CD4-positive, alpha-beta T cell (primary cell): ENCODE measurements at regions not wholly inside any gene's neighbourhood (a gene's known extent, or its start where the extent isn't known, plus 50 kb on each side); places are given as distances from the start of the nearest gene placed in this dataset.

Source experiments
- ATAC-seq: fragments of 200-7000 bp; cut with Tn5 transposase; one replicate; pipeline ENCODE4 v1.10.0; 2022; ENCODE audit warnings: mild to moderate bottlenecking; ENCODE audit not compliant: poor library complexity
- CTCF ChIA-PET: fragments of 350-600 bp; sonication (Branson Sonifier 250); formaldehyde crosslinking; loops from one replicate; lab custom pipeline; 2021; ENCODE audit warnings: antibody characterized with exemption, inconsistent platforms; lab: Charles Lee
- POLR2A ChIA-PET: fragments of 350-600 bp; sonication (Branson Sonifier 250); formaldehyde crosslinking; loops from one replicate; lab custom pipeline; 2021; ENCODE audit warnings: antibody characterized with exemption, inconsistent platforms; lab: Charles Lee
- DNase-seq, 14 experiments: peaks; one replicate each; pipeline ENCODE4 v3.0.0-alpha.2; 2013 to 2020; ENCODE audit warnings: mixed read lengths in 2 of 14
- H3K27ac ChIP-seq, 2 donors: one replicate each; pipeline versions ENCODE4 v1.5.1 to v1.7.0; 2013; ENCODE audit warnings: low read length in 2 of 2, low read depth in 1 of 2, mild to moderate bottlenecking in 1 of 2
- H3K27me3 ChIP-seq, 2 experiments: 1 replicate in 1 of 2; 2 replicates in 1 of 2; pipeline versions ENCODE4 v1.6.1 to v1.7.0; 2013; ENCODE audit warnings: low read length in 2 of 2, control low read depth in 1 of 2, mild to moderate bottlenecking in 1 of 2, moderate library complexity in 1 of 2; ENCODE audit not compliant: insufficient read depth in 2 of 2, control insufficient read depth in 1 of 2
- H3K36me3 ChIP-seq: one replicate; pipeline ENCODE4 v1.6.1; 2013; ENCODE audit warnings: low read length, control low read depth; ENCODE audit not compliant: insufficient read depth
- H3K4me1 ChIP-seq: one replicate; pipeline ENCODE4 v1.6.1; 2013; ENCODE audit warnings: low read length, control low read depth; ENCODE audit not compliant: insufficient read depth
- H3K4me3 ChIP-seq: one replicate; pipeline ENCODE4 v1.5.1; 2013; ENCODE audit warnings: mild to moderate bottlenecking, low read length, moderate library complexity
- H3K9me3 ChIP-seq, 2 experiments: 1 replicate in 1 of 2; 2 replicates in 1 of 2; pipeline versions ENCODE4 v1.6.1 to v1.7.0; 2013; ENCODE audit warnings: low read length in 2 of 2, mild to moderate bottlenecking in 2 of 2, control low read depth in 1 of 2, moderate library complexity in 1 of 2; ENCODE audit not compliant: control insufficient read depth in 1 of 2, insufficient read depth in 1 of 2
- H3K27ac Mint-ChIP-seq: one replicate; pipeline ENCODE4 v1.8.0; 2020; ENCODE audit warnings: mixed read lengths
- H3K27me3 Mint-ChIP-seq: one replicate; pipeline ENCODE4 v1.8.0; 2021; ENCODE audit warnings: mixed read lengths
- H3K36me3 Mint-ChIP-seq: one replicate; pipeline ENCODE4 v1.8.0; 2021; ENCODE audit warnings: low read depth, mixed read lengths
- H3K4me1 Mint-ChIP-seq: one replicate; pipeline ENCODE4 v1.8.0; 2021; ENCODE audit warnings: low read depth, mixed read lengths
- H3K4me3 Mint-ChIP-seq: one replicate; pipeline ENCODE4 v1.8.0; 2020; ENCODE audit warnings: mild to moderate bottlenecking, mixed read lengths
- H3K9me3 Mint-ChIP-seq: one replicate; pipeline ENCODE4 v1.8.0; 2020; ENCODE audit warnings: mixed read lengths
- intact Hi-C, 2 experiments: fragments of 100-400 bp; cut with DNase I in 1 of 2; cut with micrococcal nuclease in 1 of 2; formaldehyde crosslinking; loops; one replicate each; pipeline versions ENCODE4 v1.15.1 to v1.9.0; 2023 to 2025; cut with DNase I, micrococcal nuclease
- TF ChIP-seq, protein P1 (sequence below): fragments of 200-600 bp; IDR thresholded peaks from one replicate; pipeline ENCODE4 v1.8.0; 2022; ENCODE audit warnings: antibody characterized with exemption, mild to moderate bottlenecking

DNA sequence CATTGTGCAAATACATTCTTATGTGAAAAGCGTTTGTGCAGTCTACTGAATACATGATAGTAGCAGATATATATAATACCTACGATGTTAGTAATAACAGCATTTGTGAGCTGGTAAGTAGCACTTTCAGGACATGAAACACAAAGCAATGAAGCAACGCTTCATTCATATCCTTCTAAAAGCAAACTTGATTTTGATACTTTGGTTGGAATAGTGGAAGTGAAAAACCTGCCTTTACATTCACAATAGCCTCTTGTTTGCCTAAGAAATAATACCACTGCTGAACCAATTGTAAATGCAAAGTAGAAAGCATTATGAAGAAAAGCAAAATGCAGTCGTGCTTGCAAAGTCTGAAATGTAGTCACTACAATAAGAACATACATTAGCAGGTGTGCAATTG lies 926.3 kb downstream of the FSTL5 start:
- no peak overlapping the region for H3K4me3 Mint-ChIP-seq
- Histone ChIP-seq H3K4me3 (no peak overlapping the region), H3K9me3 (no peaks in the 10 kb centered on the region), H3K4me1 (no peaks in the 10 kb centered on the region), H3K27me3 (no peaks in the 10 kb centered on the region), H3K27ac (no peak overlapping the region), H3K36me3 (no peaks in the 10 kb centered on the region)
- no peaks in the 10 kb centered on the region for H3K4me1 Mint-ChIP-seq
- no peak for DNase-seq
- CTCF ChIA-PET = no interaction called here
- H3K9me3 Mint-ChIP-seq = peaks cover 7% of the 10 kb centered on the region
- H3K27ac Mint-ChIP-seq = no peak overlapping the region
- no peaks in the 10 kb centered on the region for H3K27me3 Mint-ChIP-seq
- intact Hi-C loops = no loop called here
- no peak for ATAC-seq
- no peaks in the 10 kb centered on the region for H3K36me3 Mint-ChIP-seq
- POLR2A ChIA-PET = no interaction called here
- TF ChIP-seq, protein P1, sequence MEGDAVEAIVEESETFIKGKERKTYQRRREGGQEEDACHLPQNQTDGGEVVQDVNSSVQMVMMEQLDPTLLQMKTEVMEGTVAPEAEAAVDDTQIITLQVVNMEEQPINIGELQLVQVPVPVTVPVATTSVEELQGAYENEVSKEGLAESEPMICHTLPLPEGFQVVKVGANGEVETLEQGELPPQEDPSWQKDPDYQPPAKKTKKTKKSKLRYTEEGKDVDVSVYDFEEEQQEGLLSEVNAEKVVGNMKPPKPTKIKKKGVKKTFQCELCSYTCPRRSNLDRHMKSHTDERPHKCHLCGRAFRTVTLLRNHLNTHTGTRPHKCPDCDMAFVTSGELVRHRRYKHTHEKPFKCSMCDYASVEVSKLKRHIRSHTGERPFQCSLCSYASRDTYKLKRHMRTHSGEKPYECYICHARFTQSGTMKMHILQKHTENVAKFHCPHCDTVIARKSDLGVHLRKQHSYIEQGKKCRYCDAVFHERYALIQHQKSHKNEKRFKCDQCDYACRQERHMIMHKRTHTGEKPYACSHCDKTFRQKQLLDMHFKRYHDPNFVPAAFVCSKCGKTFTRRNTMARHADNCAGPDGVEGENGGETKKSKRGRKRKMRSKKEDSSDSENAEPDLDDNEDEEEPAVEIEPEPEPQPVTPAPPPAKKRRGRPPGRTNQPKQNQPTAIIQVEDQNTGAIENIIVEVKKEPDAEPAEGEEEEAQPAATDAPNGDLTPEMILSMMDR = no peak

DNA sequence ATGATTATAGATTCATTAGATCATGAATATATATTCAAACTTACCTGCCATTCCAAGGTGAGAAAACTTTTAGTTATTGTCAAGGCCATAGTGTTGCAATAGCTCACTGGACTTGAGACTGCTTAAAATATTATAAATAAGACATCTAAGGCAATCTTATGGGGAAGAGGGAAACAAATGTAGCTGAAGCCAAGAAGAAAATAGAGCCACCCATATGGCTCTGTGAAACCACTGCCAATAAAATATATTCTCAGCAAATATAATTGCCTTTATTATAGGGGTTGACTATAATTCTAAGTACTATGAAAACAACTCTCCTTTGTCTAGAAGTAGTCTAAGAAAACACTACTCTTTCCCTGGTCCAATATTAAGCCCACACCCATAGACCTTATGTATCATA lies 938.5 kb downstream of the FSTL5 start:
- POLR2A ChIA-PET = no interaction called here
- TF ChIP-seq, protein P1 = no peak
- no peak overlapping the region for H3K27ac Mint-ChIP-seq
- intact Hi-C loops = no loop called here
- Histone ChIP-seq H3K27me3 (no peaks in the 10 kb centered on the region), H3K9me3 (peaks cover 3 to 12% of the 10 kb centered on the region in 2 experiments), H3K4me1 (no peaks in the 10 kb centered on the region), H3K4me3 (no peak overlapping the region), H3K36me3 (no peaks in the 10 kb centered on the region), H3K27ac (no peak overlapping the region)
- CTCF ChIA-PET = no interaction called here
- H3K4me3 Mint-ChIP-seq = no peak overlapping the region
- ATAC-seq (no peak), DNase-seq (no peak)
- no peaks in the 10 kb centered on the region for H3K36me3 Mint-ChIP-seq
- no peaks in the 10 kb centered on the region for H3K27me3 Mint-ChIP-seq
- H3K4me1 Mint-ChIP-seq = no peaks in the 10 kb centered on the region
- peaks cover 13% of the 10 kb centered on the region for H3K9me3 Mint-ChIP-seq

DNA sequence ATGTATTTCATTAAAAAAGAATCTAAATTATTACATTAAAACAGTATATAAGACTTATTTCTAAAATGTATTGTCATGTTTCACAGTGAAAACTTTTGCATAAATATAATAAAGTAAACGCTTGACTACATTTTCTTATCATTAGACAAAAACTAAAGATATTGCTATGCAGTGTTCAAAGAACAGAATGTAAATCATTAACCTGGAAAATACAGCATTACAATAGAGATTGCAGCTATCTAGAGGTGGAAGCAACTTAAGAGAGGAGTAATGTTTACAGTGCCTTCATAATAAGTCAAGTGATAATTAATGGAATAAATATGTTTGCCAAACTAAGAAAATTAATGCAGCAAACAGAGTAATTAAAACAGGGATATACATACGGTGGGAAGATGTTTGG lies 940.9 kb downstream of the FSTL5 start:
- H3K27ac Mint-ChIP-seq = no peak overlapping the region

More for the DNA sequence above, 940.9 kb downstream of the FSTL5 start:
- ATAC-seq (no peak), DNase-seq (no peak)
- no peak overlapping the region for H3K27ac ChIP-seq
- intact Hi-C loops = no loop called here
- H3K36me3 ChIP-seq = no peaks in the 10 kb centered on the region
- H3K4me3 Mint-ChIP-seq = no peak overlapping the region
- H3K27me3 ChIP-seq = no peaks in the 10 kb centered on the region
- H3K4me1 ChIP-seq = no peaks in the 10 kb centered on the region
- CTCF ChIA-PET = no interaction called here
- no peaks in the 10 kb centered on the region for H3K36me3 Mint-ChIP-seq
- POLR2A ChIA-PET = no interaction called here
- peaks cover 14% of the 10 kb centered on the region for H3K9me3 Mint-ChIP-seq
- H3K9me3 ChIP-seq = peaks cover 3 to 10% of the 10 kb centered on the region in 2 experiments
- no peaks in the 10 kb centered on the region for H3K4me1 Mint-ChIP-seq
- no peak overlapping the region for H3K4me3 ChIP-seq
- TF ChIP-seq, protein P1 = no peak
- H3K27me3 Mint-ChIP-seq = no peaks in the 10 kb centered on the region
